NCI-H2196 (cell line): ENCODE measurements at regions not wholly inside any gene's neighbourhood (a gene's known extent, or its start where the extent isn't known, plus 50 kb on each side); places are given as distances from the start of the nearest gene placed in this dataset.

ENCODE experiments used
- DNase-seq: peaks from one replicate; lab custom pipeline; 2025; ENCODE audit not compliant: unreplicated experiment; lab: John Stamatoyannopoulos, UW

GRCh38 chr15:39139431-39140059, 441.3 kb upstream of the THBS1 start:
- no peak for DNase-seq

GRCh38 chr15:39140060-39140604, 440.7 kb upstream of the THBS1 start:
- DNase-seq: no peak

GRCh38 chr15:39142500-39142899, 438.4 kb upstream of the THBS1 start:
- no peak for DNase-seq

GRCh38 chr15:39143479-39143878, 437.4 kb upstream of the THBS1 start:
- no peak for DNase-seq

GRCh38 chr15:39144051-39144450, 436.8 kb upstream of the THBS1 start:
- no peak for DNase-seq

- DNase-seq: no peak
Observed at GRCh38 chr15:39144613-39145499, 436.0 kb upstream of the THBS1 start.

- DNase-seq: no peak
Observed at GRCh38 chr15:39145854-39146625, 434.8 kb upstream of the THBS1 start.

GRCh38 chr15:39149636-39150150, 431.2 kb upstream of the THBS1 start:
- DNase-seq: no peak

GRCh38 chr15:39151545-39151944, 429.3 kb upstream of the THBS1 start:
- no peak for DNase-seq

GRCh38 chr15:39153058-39153714, 427.7 kb upstream of the THBS1 start:
- DNase-seq: no peak

GRCh38 chr15:39153716-39154115, 427.2 kb upstream of the THBS1 start:
- DNase-seq: peak; percentile 22

- no peak for DNase-seq
Observed at GRCh38 chr15:39154227-39154638, 426.6 kb upstream of the THBS1 start.

- DNase-seq: no peak
Observed at GRCh38 chr15:39154776-39155175, 426.1 kb upstream of the THBS1 start.

GRCh38 chr15:39156166-39156565, 424.7 kb upstream of the THBS1 start:
- no peak for DNase-seq

- DNase-seq: no peak
Observed at GRCh38 chr15:39156646-39157250, 424.1 kb upstream of the THBS1 start.

GRCh38 chr15:39157882-39158281, 423.0 kb upstream of the THBS1 start:
- no peak for DNase-seq

- no peak for DNase-seq
Observed at GRCh38 chr15:39159833-39160232, 421.0 kb upstream of the THBS1 start.

GRCh38 chr15:39161096-39161495, 419.8 kb upstream of the THBS1 start:
- no peak for DNase-seq

GRCh38 chr15:39165020-39165706, 415.7 kb upstream of the THBS1 start:
- DNase-seq: no peak
